GM19438 (cell line): ENCODE measurements at regions not wholly inside any gene's neighbourhood (a gene's known extent, or its start where the extent isn't known, plus 50 kb on each side); places are given as distances from the start of the nearest gene placed in this dataset.

Source experiments
- ATAC-seq: cut with Tn5 transposase; IDR thresholded peaks from one replicate; pipeline ENCODE4 v1.9.1; 2021; ENCODE audit warnings: low read depth; ENCODE audit not compliant: unreplicated experiment

- ATAC-seq = no peak
Measured at GRCh38 chr4:14452764-14453163, 549.5 kb upstream of the CPEB2 start.

- ATAC-seq = no peak
Measured at GRCh38 chr4:14458463-14458862, 543.8 kb upstream of the CPEB2 start.

DNA sequence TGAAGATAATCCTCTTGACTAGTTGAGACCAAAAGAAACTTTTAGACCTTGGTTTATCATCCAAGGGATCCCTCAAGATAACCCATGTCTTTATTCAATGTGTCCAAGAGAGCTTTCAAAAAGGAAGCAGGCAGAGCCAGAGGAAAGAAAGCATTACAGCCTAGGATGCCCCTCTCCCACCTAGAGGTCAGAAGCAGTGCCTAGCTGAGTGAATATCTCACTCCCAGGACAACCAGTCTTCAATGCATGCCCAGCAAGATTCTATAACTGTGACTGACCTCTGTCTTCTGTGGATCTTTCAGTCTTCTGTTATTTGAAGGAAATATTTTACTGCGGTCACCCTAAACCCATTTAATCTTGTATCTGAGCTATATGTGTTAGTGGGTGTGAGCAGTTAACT, 537.2 kb upstream of the CPEB2 start:
- ATAC-seq = no peak

- ATAC-seq = no peak
Measured at GRCh38 chr4:14465507-14465906, 536.8 kb upstream of the CPEB2 start.

DNA sequence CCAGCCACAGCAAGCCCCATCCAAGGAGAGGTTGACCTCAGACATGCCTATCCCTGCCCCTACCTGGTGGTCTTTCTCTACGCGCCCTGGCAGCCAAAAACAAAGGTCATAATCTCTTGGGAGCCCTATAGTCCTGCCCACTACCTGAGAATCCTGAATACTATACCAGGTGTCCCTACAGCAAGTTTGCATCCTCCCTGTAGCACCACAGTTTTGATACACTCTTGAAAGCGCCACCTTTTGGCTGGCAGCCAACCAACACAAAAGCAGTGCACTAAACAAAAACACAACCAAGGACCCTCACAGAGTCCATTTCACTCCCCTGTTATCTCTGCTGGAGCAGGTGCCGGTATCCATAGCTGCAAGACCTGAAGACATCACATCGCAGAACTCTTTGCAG, 523.8 kb upstream of the CPEB2 start:
- no peak for ATAC-seq

DNA sequence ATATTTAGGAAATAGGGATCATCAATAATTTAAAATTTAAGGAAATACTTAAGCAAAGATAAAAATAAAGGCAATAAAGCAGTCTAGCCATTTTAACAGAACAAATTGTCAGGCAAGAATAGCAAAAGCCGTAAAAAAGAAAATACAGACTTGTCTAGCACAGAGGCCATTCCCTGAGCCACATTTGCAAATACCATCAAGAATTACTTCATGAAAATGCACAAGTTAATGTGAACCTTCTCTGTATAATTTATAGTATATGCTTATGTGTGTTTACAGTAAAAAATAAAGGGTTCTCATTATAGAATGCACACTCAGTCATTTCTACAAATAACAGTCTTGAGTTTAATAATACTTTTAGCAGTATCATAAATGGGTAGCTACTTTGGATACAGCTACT, 505.9 kb upstream of the CPEB2 start:
- no peak for ATAC-seq

GRCh38 chr4:14496969-14497368, 505.3 kb upstream of the CPEB2 start:
- ATAC-seq = no peak

- no peak for ATAC-seq
Measured at GRCh38 chr4:14504162-14504561, 498.1 kb upstream of the CPEB2 start.

DNA sequence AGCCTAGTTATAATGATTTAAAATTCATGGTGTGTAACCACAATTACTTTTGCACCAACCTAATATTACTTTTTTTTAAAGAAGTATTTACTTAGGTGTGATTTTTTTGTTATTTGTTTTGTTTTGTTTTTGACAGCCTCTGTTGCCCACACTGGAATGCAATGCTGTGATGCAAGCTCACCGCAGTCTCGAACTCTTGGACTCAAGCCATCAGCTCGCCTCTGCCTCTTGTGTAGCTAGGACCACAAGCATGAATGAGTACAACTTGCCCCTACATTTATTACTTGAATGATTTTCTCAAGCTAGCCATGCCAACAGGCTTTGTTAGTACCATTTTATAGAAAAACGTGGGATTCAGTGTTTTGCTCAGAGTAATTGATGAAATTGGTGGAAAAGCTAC, 488.8 kb upstream of the CPEB2 start:
- no peak for ATAC-seq

DNA sequence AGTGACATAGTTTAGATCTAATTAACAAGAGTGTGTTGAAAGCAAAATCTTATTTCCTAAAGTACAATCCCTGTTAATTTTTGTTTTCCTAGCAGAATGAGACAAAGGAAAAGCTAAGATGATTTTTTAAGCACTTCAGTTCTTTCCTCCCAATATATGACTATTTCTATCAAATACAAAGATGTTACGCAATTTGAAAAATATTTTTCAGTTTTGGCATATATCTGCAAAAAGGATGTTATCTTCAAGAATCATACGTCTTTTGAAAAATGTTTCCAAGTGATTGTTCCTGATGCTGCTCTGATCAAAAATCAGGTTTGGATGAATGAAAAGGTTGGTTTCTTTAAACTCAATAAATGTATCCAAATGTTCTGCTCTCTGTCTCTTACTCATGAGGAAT, 486.7 kb upstream of the CPEB2 start:
- no peak for ATAC-seq

- no peak for ATAC-seq
Measured at GRCh38 chr4:14518136-14518535, 484.1 kb upstream of the CPEB2 start.

DNA sequence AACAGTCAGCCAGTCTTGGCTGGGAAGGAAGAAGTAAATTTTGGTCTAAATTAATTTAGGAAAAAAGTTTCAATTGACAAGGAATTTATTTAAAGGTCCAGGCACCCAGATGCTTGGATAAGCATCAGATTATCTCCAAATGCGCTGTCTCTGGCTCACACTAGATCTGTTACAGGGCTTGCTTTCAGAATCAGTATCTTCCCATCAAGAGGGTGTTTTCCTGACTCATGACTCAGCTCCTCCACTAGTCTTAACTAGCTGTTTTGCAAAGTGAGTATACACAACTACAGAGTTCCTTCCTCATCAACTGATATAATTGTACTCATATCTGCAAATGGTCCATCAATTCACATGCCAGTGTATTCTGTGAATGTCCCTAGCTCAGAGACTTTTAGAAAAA, 482.1 kb upstream of the CPEB2 start:
- ATAC-seq = no peak

- no peak for ATAC-seq
Measured at GRCh38 chr4:14524276-14524675, 478.0 kb upstream of the CPEB2 start.

DNA sequence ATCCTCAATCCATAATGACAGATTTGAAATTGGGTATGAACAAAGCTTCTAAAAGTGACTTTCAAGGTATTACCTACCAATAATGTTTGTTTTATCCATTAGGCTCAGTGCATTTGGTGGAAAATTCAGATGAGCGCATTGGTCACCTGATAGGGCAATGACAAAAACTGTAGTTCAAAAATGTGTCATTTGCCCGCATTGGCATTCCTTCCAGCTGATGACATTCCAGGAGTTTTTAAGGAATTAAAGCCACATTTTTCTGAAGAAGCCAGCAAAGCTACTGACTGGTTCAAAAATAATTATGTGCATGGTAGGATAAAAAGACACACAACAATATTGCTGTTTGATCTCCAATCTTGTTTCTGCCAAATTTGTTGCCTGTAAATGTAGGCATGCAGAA, 473.4 kb upstream of the CPEB2 start:
- no peak for ATAC-seq

DNA sequence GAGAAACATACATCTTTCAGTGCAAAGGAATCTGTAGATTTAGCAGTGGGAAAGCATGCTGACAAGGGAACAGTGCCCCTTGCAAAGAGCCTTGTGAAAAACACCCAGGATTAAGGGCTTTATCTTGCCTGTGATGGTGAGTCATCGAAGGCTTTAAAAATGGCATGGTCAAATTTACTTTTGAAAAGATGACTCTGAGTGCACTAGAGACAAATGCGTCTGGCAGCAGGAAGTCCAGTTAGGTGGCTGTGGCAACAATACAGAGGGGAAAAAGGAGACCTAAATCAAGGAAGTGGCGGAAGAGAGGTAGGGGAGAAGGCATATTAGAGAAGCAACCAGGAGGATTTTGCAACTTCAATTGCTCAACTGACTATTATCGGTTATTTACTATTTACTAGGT, 472.6 kb upstream of the CPEB2 start:
- no peak for ATAC-seq

DNA sequence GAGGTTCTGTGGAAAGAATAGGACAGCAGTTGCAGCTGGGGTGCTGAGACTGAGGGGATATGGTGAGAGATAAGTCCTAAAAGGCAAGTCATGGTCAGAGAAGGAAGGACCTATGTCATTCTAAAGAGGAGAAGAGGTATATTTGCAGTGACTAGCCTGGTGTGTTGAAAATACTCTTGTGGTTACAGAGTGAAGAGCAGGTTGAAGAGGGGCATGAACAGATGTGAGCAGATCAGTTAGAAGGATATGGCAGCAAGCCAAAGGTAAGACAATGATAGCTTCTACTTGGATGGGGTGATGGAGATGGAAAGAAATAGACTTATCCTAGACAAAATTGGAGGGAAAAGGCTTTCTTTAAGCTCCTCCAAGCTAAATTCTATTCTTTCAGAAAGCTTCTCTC, 469.8 kb upstream of the CPEB2 start:
- ATAC-seq = no peak

DNA sequence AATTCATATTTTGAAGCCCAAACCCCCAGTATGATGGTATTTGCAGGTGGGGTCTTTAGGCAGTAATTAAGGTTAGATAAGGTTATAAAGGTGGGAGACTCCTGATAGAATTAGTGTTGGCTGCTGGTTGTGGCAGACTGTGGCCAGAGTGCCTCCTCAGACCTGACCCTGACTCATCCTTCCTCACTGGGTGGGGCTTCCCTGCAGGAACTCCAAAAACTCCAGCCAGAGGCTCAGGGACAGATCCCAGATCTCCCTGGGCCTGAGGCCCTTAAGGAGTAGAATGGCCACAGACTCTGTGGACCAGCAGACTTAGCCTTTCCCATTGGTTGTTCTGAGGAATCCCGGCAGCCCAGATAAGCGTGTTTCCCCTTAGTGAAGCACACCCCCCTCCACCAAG, 463.0 kb upstream of the CPEB2 start:
- no peak for ATAC-seq

DNA sequence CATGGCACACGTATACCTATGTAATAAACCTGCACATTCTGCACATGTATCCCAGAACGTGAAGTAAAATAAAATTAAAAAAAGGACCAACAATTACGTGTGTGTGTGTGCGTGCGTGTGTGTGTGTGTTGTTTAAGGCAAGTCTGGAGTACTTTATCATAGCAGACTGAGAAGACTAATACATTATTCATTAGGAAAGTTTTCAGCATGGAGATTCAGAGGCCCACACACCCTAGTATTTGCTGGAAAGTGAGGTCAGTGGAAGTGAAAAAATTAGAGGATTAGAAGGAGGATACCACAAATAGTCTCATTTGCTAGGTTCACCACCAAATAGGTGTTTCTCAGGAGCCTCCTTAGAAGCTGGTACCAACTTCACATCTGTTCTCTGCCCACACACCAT, 457.1 kb upstream of the CPEB2 start:
- ATAC-seq = no peak

- no peak for ATAC-seq
Measured at GRCh38 chr4:14545807-14546206, 456.5 kb upstream of the CPEB2 start.

DNA sequence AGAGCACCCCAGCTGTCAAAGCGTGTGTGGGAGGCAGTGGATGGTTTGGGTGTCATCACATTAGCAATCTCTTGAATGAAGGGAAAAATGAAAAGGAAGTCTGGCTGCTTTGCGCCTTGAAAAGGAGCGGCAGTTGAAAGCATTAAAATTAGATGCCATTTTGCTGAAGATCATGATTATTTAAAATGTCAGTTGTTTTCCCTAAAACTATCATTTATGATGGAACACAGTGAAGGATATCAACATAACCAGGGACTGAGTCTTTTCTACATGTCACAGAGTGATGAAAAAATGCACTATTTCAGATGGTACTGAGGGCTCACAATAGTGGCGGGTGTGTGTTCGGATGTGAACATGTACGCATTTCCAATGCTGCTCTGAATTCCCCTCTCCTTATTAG, 450.2 kb upstream of the CPEB2 start:
- no peak for ATAC-seq

GRCh38 chr4:14559646-14560045, 442.6 kb upstream of the CPEB2 start:
- ATAC-seq = no peak

DNA sequence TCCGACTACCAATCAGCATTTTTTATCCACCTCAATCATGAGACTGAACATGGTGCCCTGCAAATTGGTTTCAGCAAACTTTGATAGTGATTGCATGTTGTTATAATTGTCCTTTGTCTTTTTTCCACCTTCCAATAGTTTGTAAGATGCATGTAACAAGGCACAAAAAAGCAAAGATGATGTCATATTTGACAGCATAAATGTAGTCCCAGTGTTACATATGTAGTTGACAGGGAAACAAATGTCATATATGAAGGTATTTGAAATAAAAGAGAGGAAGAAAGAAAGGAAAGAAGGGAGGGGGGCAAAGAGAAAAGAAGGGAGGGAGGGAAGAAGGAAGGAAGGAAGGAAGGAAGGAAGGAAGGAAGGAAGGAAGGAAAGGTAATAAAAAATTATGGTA, 441.7 kb upstream of the CPEB2 start:
- ATAC-seq = no peak

DNA sequence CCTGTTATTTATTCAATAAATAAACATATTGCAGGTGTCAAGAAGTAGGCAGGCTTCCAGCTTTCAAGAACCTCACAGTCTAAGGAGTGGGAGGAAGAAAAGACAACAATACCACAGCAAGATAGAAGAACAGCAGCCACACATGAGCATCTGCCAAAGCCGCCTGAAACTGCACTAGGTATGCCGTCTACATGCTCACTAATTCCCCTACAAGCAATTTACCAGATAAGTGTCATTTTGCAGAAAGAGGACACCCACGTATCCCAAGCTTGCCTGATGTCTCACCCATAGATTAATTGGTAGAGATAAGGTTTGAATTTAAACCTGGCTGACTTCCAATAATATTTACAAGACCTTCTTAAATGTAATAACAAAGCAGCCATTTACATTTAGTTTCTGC, 439.4 kb upstream of the CPEB2 start:
- ATAC-seq = no peak

DNA sequence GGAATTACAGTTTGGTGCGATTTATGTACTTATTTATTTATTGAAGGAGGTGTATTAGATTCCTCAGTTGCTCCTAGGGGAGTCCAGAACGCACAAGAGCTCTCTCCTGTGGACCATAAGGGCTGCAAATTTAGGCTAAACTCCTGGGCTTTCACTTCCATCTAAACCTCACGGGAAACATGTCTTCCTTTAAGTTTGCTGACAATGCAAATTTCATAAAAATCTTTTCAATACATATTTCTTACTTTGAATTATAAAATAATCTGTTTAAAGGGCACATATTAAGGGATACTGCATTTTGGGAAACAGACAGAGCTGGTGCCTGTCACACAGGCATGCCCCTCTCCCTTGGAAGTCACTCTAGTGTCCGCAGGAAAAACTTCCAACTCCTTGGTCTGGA, 438.0 kb upstream of the CPEB2 start:
- ATAC-seq = no peak
